GM10248 (cell line): ENCODE measurements at regions not wholly inside any gene's neighbourhood (a gene's known extent, or its start where the extent isn't known, plus 50 kb on each side); places are given as distances from the start of the nearest gene placed in this dataset.

Experiments
- CTCF ChIA-PET: fragments of 300-600 bp; sonication (Branson Sonifier 250); formaldehyde crosslinking; extraction: SDS; loops from one replicate; lab custom pipeline; 2021; ENCODE audit warnings: antibody characterized with exemption; lab: Yijun Ruan, JAX
- POLR2A ChIA-PET: fragments of 350-650 bp; sonication (Branson Sonifier 250); formaldehyde crosslinking; extraction: SDS; loops from one replicate; lab custom pipeline; 2020; ENCODE audit warnings: antibody characterized with exemption; lab: Yijun Ruan, JAX
- DNase-seq: peaks from one replicate; pipeline ENCODE4 v3.0.0; 2012; ENCODE audit errors: extremely low spot score
- CTCF ChIP-seq: IDR thresholded peaks from 2 replicates; pipeline ENCODE4 v1.5.1; 2012; ENCODE audit warnings: mild to moderate bottlenecking, low read depth; ENCODE audit errors: extremely low read depth, missing control alignments, control extremely low read depth

GRCh38 chr6:18049646-18050045 is 62.2 kb upstream of the KIF13A start:
- POLR2A ChIA-PET, result no interaction called here
- DNase-seq, result no peak
- TF ChIP-seq CTCF, result no peak
- CTCF ChIA-PET, result interaction anchor here (0.9 to 1.6 kb wide), 2 partner anchors 10 to 32 kb away, joined by 3 read pairs; no protein-coding TSS in a partner anchor

- POLR2A ChIA-PET, result no interaction called here
- CTCF ChIA-PET, result interaction anchor here (0.9 to 1.6 kb wide), 2 partner anchors 9 to 31 kb away, joined by 3 read pairs; no protein-coding TSS in a partner anchor
- no peak for DNase-seq
- TF ChIP-seq CTCF, result no peak
These were observed 61.7 kb upstream of the KIF13A start for GRCh38 chr6:18048953-18049630.

- ChIA-PET CTCF (no interaction called here), POLR2A (no interaction called here)
- DNase-seq, result no peak
These were observed 60.0 kb upstream of the KIF13A start for GRCh38 chr6:18047406-18047805.

DNA sequence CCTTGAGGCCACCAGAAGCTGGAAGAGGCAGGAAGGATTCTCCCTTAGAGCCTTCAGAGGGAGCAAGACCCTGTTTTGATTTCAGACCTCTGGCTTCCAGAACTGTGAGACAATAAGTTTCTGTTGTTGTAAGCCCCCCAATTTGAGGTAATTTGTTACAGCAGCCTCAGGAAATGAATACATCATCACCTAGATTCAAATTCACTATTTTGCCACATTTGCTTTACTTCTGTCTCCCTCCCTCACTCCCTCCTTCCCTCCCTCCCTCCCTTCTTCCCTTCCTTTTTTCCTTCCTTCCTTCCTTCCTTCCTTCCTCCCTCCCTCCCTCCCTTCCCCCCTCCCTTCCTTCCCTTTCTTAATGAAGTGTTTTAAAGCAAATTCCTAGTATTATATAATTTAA is 58.1 kb upstream of the KIF13A start:
- CTCF ChIA-PET, result no interaction called here
- POLR2A ChIA-PET, result no interaction called here
- no peak for DNase-seq
- TF ChIP-seq CTCF, result no peak

More at GRCh38 chr6:18047406-18047805, 60.0 kb upstream of the KIF13A start:
- no peak for TF ChIP-seq CTCF

DNA sequence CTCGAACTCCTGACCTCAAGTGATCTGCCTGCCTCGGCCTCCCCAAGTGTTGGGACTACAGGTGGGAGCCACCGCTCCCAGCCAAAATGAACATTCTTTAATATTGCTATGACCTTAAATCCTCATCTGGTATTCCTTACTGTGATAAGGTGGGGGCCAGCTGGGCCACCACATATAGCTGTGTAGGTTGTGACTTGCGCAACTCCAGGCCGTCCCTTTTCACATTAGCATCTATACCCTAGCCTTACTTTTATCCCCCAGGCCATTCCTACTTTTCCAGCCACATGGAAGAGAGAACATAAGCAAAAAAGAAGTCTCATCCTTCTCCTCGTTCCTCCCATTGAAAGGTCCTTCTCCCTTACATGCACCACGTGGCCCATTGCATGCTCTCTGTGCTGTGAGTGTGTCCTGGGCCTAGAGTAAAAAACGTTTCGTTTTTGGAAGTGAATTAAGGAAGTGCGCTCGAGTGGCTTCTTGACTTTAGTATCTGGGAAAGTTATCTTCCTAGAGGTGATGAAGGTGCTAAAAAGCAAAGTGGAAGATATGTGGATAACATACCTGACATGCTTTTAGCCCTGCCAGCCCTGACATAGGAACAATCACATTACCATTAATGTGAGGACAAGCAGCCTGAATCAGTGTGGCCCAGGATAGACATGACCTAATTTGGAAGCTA is 56.8 kb upstream of the KIF13A start:
- no peak for DNase-seq
- CTCF ChIA-PET, result interaction anchor here (1.6 kb wide), 1 partner anchor 78 kb away, joined by 4 read pairs; the partner anchor contains the start of gene NHLRC1
- TF ChIP-seq CTCF, result no peak
- POLR2A ChIA-PET, result no interaction called here

DNA sequence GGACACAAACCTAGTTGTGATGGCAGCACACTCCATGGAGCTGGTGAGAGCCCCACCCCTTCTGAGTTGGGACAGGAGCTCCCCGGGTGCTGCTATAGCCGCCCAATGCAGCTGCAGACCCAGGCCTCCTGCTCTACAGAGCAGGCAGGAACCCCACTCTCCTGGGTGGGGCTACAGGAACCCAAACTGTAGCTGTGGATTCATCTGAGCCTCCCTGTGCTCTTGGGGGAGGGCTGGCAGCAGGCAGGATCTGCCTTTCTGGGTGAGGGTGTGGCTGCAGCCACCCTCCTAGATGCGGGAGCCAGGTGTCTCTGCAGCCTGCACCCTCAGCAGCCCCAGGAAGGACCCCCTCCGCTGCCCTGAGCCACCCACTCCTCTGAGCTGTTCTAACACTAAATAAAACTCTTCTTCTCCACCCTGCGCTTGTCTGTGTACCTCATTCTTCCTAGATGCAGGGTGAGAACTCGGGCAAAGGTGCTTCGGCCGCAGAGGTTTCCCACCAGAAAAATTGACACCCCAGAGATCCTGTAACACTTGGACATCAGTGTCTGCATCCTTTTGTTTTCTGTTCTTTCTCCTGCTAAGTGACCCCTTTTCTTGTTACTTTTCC is 55.2 kb upstream of the KIF13A start:
- POLR2A ChIA-PET, result interaction anchor here (0.5 kb wide), 1 partner anchor 229 kb away, joined by 3 read pairs; no protein-coding TSS in a partner anchor

More for the DNA sequence above, 55.2 kb upstream of the KIF13A start:
- CTCF ChIA-PET, result no interaction called here
- DNase-seq, result no peak
- TF ChIP-seq CTCF, result no peak
